ENCODE measurements at regions not wholly inside any gene's neighbourhood (a gene's known extent, or its start where the extent isn't known, plus 50 kb on each side); places are given as distances from the start of the nearest gene placed in this dataset.

- ChIA-PET POLR2A (no interaction called here), CTCF (interaction anchor here (0.6 kb wide), 1 partner anchor 28 kb away, joined by 3 read pairs; no protein-coding TSS in a partner anchor)
- TF ChIP-seq PHF8 (IDR thresholded peaks at IDR 0.05; ENCODE audit: borderline replicate concordance, low read depth) (no peak), ZNF302 (CRISPR knock-in tag; IDR thresholded peaks at IDR 0.05) (no peak), SREBF2 (IDR thresholded peaks at IDR 0.05) (no peak), KDM5A (IDR thresholded peaks at IDR 0.05) (no peak), EP300 (IDR thresholded peaks at IDR 0.05) (no peak), CBX2 (IDR thresholded peaks at IDR 0.05; ENCODE audit: borderline replicate concordance, low read depth) (no peak), ELK1 (IDR thresholded peaks at IDR 0.05; ENCODE audit: low read depth, low read length) (no peak), TP53 (CRISPR knock-in tag; IDR thresholded peaks at IDR 0.05) (no peak), RAD21 (conservative IDR thresholded peaks at IDR 0.05 in 1 of 2, IDR thresholded peaks at IDR 0.05 in 1 of 2) (no peak), ESRRA (IDR thresholded peaks at IDR 0.05; ENCODE audit: borderline replicate concordance, low read length) (no peak), RNF2 (IDR thresholded peaks at IDR 0.05; ENCODE audit: borderline replicate concordance, low read depth) (no peak), HOXB13 (CRISPR knock-in tag; IDR thresholded peaks at IDR 0.05; ENCODE audit: low read depth) (no peak), NPAS2 (CRISPR knock-in tag; IDR thresholded peaks at IDR 0.05; ENCODE audit: borderline replicate concordance) (no peak)
- TF ChIP-seq, protein P1, sequence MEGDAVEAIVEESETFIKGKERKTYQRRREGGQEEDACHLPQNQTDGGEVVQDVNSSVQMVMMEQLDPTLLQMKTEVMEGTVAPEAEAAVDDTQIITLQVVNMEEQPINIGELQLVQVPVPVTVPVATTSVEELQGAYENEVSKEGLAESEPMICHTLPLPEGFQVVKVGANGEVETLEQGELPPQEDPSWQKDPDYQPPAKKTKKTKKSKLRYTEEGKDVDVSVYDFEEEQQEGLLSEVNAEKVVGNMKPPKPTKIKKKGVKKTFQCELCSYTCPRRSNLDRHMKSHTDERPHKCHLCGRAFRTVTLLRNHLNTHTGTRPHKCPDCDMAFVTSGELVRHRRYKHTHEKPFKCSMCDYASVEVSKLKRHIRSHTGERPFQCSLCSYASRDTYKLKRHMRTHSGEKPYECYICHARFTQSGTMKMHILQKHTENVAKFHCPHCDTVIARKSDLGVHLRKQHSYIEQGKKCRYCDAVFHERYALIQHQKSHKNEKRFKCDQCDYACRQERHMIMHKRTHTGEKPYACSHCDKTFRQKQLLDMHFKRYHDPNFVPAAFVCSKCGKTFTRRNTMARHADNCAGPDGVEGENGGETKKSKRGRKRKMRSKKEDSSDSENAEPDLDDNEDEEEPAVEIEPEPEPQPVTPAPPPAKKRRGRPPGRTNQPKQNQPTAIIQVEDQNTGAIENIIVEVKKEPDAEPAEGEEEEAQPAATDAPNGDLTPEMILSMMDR (IDR thresholded peaks at IDR 0.05), result no peak
- TF ChIP-seq, protein P2, sequence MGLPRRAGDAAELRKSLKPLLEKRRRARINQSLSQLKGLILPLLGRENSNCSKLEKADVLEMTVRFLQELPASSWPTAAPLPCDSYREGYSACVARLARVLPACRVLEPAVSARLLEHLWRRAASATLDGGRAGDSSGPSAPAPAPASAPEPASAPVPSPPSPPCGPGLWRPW (IDR thresholded peaks at IDR 0.05), result no peak
- TF ChIP-seq, protein P3, sequence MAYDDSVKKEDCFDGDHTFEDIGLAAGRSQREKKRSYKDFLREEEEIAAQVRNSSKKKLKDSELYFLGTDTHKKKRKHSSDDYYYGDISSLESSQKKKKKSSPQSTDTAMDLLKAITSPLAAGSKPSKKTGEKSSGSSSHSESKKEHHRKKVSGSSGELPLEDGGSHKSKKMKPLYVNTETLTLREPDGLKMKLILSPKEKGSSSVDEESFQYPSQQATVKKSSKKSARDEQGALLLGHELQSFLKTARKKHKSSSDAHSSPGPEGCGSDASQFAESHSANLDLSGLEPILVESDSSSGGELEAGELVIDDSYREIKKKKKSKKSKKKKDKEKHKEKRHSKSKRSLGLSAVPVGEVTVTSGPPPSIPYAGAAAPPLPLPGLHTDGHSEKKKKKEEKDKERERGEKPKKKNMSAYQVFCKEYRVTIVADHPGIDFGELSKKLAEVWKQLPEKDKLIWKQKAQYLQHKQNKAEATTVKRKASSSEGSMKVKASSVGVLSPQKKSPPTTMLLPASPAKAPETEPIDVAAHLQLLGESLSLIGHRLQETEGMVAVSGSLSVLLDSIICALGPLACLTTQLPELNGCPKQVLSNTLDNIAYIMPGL (CRISPR knock-in tag; IDR thresholded peaks at IDR 0.05; ENCODE audit: borderline replicate concordance), result no peak
- DNase-seq (ENCODE audit: low read depth in 1 of 2, low spot score in 1 of 2) (no peak), ATAC-seq (no peak), FAIRE-seq (no peak)
- no peak overlapping the region for H3K4me3 ChIP-seq
- no peaks in the 10 kb centered on the region for H3K4me1 ChIP-seq
- WGBS (ENCODE audit: missing lambda C conversion rate), result 3% methylated on average over 1 of the region's 1 CpG
- no peaks in the 10 kb centered on the region for H3K9me3 ChIP-seq
- H3K4me2 ChIP-seq, result no peak overlapping the region
- H3K27ac ChIP-seq, result no peak overlapping the region
Measured at GRCh38 chr4:24370421-24370820, 213.9 kb downstream of the DHX15 start.

DNA sequence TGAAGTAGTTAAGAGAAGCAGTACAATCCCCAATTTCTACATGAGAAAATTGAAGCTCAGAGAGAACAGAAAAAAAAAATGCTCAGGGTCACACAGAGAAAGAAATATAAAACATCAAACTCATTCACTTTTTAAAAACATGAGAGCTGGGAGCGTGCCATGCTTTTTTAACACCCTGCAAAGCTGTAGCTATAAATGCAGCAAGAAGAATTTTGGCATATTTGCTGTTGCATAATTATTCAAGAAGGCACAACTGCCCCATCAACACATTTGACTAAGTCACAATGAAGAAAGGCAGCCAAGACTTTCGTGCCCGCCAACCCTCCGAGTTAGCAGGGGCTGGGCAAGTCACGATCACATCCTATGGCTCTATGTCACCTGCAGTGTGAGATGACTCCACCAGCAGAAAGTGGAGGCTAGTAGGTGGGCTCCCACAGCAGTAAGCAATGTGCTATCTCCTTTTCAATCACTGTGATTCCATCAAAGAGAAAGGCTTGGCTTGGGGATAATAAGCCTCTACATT is 214.8 kb downstream of the DHX15 start:
- CTCF ChIA-PET, result interaction anchor here (0.6 kb wide), 1 partner anchor 27 kb away, joined by 3 read pairs; no protein-coding TSS in a partner anchor

DNA sequence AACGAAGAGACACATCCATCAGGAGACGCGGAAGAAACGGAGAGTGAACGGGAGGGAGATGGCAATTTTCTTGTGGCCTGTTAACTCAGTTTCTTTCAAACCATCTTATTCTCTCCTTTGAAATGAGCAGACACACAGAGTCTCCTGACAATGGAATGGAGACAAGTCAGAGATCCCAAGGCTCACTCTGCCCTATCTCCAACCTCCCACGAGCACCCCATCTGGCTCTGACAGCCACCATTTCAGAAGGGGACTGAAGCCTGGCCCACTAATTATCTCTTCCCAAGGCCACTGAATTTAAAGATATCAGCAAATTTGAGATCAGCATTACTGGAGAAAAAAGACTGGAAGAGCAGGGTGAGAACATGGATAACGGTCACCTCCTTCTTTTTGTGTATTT is 215.6 kb downstream of the DHX15 start:
- H3K9me3 ChIP-seq, result no peaks in the 10 kb centered on the region
- WGBS (ENCODE audit: missing lambda C conversion rate), result 47% methylated on average over 7 of the region's 7 CpGs
- H3K27ac ChIP-seq, result no peak overlapping the region
- POLR2A ChIA-PET, result interaction anchor here (0.6 kb wide), 1 partner anchor 122 kb away, joined by 4 read pairs; no protein-coding TSS in a partner anchor
- H3K4me1 ChIP-seq, result no peaks in the 10 kb centered on the region
- CTCF ChIA-PET, result no interaction called here
- no peak for ATAC-seq
- no peak overlapping the region for H3K4me3 ChIP-seq
- TF ChIP-seq FOSB (CRISPR knock-in tag; IDR thresholded peaks at IDR 0.05), result no peak
- TF ChIP-seq BCL3 (IDR thresholded peaks at IDR 0.05), result no peak
- no peak for TF ChIP-seq TFCP2L1 (CRISPR knock-in tag; IDR thresholded peaks at IDR 0.05)
- no peak for FAIRE-seq
- H3K4me2 ChIP-seq, result no peak overlapping the region
- DNase-seq (ENCODE audit: low read depth in 1 of 2, low spot score in 1 of 2), result no peak

More for the DNA sequence above, 214.8 kb downstream of the DHX15 start:
- WGBS (ENCODE audit: missing lambda C conversion rate), result 30% methylated on average over 5 of the region's 5 CpGs
- H3K4me1 ChIP-seq, result no peaks in the 10 kb centered on the region
- H3K27ac ChIP-seq, result no peak overlapping the region
- ATAC-seq (no peak), DNase-seq (ENCODE audit: low read depth in 1 of 2, low spot score in 1 of 2) (no peak), FAIRE-seq (no peak)
- POLR2A ChIA-PET, result interaction anchor here (0.6 kb wide), 1 partner anchor 123 kb away, joined by 4 read pairs; no protein-coding TSS in a partner anchor
- H3K9me3 ChIP-seq, result no peaks in the 10 kb centered on the region
- no peak overlapping the region for H3K4me2 ChIP-seq
- no peak for TF ChIP-seq KDM1A (IDR thresholded peaks at IDR 0.05; ENCODE audit: low read depth)
- H3K4me3 ChIP-seq, result no peak overlapping the region

Measured in A549 (cell line).